Bronchial epithelial cell (primary cell): ENCODE measurements at regions not wholly inside any gene's neighbourhood (a gene's known extent, or its start where the extent isn't known, plus 50 kb on each side); places are given as distances from the start of the nearest gene placed in this dataset.
A peak's percentile ranks its signal among the peaks of the same experiment; 100 is the strongest.

ENCODE experiments used
- DNase-seq: peaks from one replicate; pipeline ENCODE4 v3.0.0-alpha.2; 2010; ENCODE audit warnings: low read depth
- FAIRE-seq: peaks from 2 replicates; lab custom pipeline; 2011; peaks lifted over from hg19 to GRCh38; lab: Jason Lieb, UNC
- H3K27me3 ChIP-seq: 2 replicates; pipeline ENCODE4 v1.5.1; 2011; ENCODE audit warnings: low read length; ENCODE audit not compliant: control insufficient read depth, insufficient read depth
- H3K36me3 ChIP-seq: 2 replicates; pipeline ENCODE4 v1.5.1; 2011; ENCODE audit warnings: low read length; ENCODE audit not compliant: control insufficient read depth, insufficient read depth
- H3K4me3 ChIP-seq: 2 replicates; pipeline ENCODE4 v1.5.1; 2011; ENCODE audit warnings: mild to moderate bottlenecking, low read depth, low read length, control low read depth
- CTCF ChIP-seq: IDR thresholded peaks from 2 replicates; pipeline ENCODE4 v1.5.1; 2011; ENCODE audit warnings: mild to moderate bottlenecking, moderate library complexity, low read length, control low read depth, inconsistent platforms; ENCODE audit not compliant: insufficient read depth, severe bottlenecking

GRCh38 chr10:106179430-106179829 is 985.1 kb downstream of the SORCS1 start:
- DNase-seq (no peak), FAIRE-seq (no peak)
- Histone ChIP-seq H3K4me3 (no peak overlapping the region), H3K27me3 (no peaks in the 10 kb centered on the region), H3K36me3 (no peaks in the 10 kb centered on the region)
- TF ChIP-seq CTCF: no peak

DNA sequence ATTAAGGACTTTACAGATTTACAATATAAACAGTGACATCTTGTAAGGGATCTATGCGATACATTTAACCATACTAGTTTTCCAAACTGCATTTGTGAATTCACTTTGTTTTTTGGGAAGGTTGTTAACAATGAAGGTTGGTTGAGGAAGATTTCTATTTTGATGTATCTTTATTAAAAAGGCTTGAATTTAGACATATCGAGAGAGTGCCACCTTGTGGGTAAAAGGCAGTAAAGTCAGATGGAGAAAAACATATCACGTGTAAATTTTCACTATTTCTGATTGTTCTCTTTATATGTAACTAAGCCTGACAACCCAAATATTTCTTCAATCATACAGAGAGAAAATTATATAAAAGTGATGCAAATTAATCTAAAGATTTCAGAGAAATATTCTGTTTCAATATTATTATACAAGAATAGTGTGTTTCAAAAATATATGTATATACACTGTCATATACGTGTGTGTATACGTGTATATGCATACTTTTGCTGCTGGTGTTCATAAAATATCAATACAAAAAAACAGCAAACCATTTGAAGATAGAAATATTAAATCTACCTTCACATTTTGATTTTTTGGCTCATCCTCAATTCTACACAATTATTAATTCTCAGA is 988.6 kb downstream of the SORCS1 start:
- FAIRE-seq (no peak), DNase-seq (peak; percentile 36)
- H3K36me3 ChIP-seq: no peaks in the 10 kb centered on the region
- no peak overlapping the region for H3K4me3 ChIP-seq
- H3K27me3 ChIP-seq: no peaks in the 10 kb centered on the region
- TF ChIP-seq CTCF: peak; percentile 32

DNA sequence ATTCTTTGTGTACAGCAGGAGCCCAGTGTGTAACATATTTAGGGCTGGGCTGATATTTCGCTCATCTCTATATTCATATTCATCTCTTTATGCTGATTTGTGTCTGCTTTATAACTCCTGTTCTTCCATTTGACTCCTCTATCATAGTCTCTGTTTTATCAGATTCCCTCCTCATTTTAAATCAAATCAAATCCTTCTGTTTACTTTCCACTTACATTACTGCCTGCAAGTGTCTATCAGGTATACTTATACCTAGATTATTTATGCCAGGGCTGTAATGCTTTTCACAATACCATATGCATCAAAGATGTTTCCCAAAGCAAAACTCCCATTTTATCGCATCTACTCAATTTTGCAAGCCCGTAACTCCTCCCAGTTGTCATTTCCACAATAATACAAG is 990.7 kb downstream of the SORCS1 start:
- no peak for FAIRE-seq
- Histone ChIP-seq H3K36me3 (no peaks in the 10 kb centered on the region), H3K27me3 (no peaks in the 10 kb centered on the region)

DNA sequence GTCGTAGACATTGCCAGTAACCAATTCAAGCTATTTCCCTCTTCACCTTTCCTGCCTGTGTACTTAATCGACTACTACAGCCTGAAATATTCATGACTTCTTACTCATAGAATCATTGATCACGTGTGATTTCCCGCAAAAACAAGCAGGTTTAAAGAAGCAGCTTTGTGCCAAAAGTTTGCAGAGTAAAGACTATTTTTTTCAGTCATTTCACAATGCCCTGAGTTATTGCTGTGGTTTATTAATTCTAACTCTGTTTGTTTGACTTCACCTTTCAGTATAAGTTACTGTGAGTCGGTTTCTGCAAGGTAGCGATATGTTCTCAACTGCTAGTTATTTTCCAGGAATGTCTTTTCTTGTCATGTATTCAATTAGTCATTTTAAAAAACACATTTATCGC is 995.3 kb downstream of the SORCS1 start:
- no peak for TF ChIP-seq CTCF
- Histone ChIP-seq H3K36me3 (no peaks in the 10 kb centered on the region), H3K4me3 (no peak overlapping the region), H3K27me3 (no peaks in the 10 kb centered on the region)
- DNase-seq: no peak
- FAIRE-seq: no peak

More for the DNA sequence above, 990.7 kb downstream of the SORCS1 start:
- DNase-seq: no peak
- no peak overlapping the region for H3K4me3 ChIP-seq
- TF ChIP-seq CTCF: no peak

GRCh38 chr10:106167946-106168345 is 996.6 kb downstream of the SORCS1 start:
- Histone ChIP-seq H3K36me3 (no peaks in the 10 kb centered on the region), H3K27me3 (no peaks in the 10 kb centered on the region), H3K4me3 (no peak overlapping the region)
- TF ChIP-seq CTCF: no peak
- no peak for FAIRE-seq
- no peak for DNase-seq

GRCh38 chr10:106158241-106158640 is 1006.3 kb downstream of the SORCS1 start:
- no peak for TF ChIP-seq CTCF
- FAIRE-seq: no peak
- H3K27me3 ChIP-seq: no peaks in the 10 kb centered on the region
- H3K4me3 ChIP-seq: no peak overlapping the region
- no peak for DNase-seq
- no peaks in the 10 kb centered on the region for H3K36me3 ChIP-seq
